Peyer's patch (tissue), 4 donors: ENCODE measurements at regions not wholly inside any gene's neighbourhood (a gene's known extent, or its start where the extent isn't known, plus 50 kb on each side); places are given as distances from the start of the nearest gene placed in this dataset.

Experiments used
- POLR2A ChIP-seq, 2 donors: fragments of 450-650 bp; IDR thresholded peaks; one replicate each; pipeline ENCODE4 v1.5.1; 2017; ENCODE audit warnings: antibody characterized with exemption in 2 of 2, mild to moderate bottlenecking in 2 of 2, moderate library complexity in 2 of 2
- TF ChIP-seq, protein P1 (sequence below), 6 experiments: fragments of 450-650 bp in 4 of 6; fragments of 200-600 bp in 2 of 6; sonication (generic) in 1 of 6; IDR thresholded peaks; one replicate each; pipeline ENCODE4 v1.5.1; 2017 to 2019; ENCODE audit warnings: antibody characterized with exemption in 6 of 6, mild to moderate bottlenecking in 3 of 6, moderate library complexity in 1 of 6

DNA sequence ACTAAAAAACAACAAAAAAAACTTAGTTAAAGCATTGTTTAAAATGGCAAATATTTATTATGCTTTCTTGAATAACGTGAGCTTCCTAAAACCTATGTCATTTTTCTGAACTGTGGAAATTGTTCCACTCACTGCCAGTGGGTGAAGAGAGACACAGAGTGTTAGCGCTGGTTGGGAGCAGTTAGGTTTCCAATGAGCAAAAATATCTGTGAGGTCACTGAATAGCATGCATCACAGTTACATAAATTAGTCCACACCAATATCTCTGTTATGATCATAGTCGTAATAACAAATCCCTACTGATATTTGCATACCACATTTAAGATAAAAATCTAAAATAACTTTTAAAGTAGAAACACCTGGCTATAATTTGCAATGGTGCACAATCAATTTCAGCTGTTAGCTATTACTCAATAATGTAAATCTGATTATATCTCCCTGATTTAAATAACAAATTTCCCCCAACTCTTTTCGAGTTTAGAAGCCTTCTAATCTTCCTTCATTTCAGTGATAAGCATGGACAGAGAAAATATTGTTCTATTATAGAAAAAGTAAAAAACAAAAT lies 1094.0 kb upstream of the KLHL29 start:
- TF ChIP-seq, protein P1, sequence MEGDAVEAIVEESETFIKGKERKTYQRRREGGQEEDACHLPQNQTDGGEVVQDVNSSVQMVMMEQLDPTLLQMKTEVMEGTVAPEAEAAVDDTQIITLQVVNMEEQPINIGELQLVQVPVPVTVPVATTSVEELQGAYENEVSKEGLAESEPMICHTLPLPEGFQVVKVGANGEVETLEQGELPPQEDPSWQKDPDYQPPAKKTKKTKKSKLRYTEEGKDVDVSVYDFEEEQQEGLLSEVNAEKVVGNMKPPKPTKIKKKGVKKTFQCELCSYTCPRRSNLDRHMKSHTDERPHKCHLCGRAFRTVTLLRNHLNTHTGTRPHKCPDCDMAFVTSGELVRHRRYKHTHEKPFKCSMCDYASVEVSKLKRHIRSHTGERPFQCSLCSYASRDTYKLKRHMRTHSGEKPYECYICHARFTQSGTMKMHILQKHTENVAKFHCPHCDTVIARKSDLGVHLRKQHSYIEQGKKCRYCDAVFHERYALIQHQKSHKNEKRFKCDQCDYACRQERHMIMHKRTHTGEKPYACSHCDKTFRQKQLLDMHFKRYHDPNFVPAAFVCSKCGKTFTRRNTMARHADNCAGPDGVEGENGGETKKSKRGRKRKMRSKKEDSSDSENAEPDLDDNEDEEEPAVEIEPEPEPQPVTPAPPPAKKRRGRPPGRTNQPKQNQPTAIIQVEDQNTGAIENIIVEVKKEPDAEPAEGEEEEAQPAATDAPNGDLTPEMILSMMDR (IDR thresholded peaks at IDR 0.05), result no peak
- TF ChIP-seq POLR2A (IDR thresholded peaks at IDR 0.05), result no peak
